ENCODE measurements at regions not wholly inside any gene's neighbourhood (a gene's known extent, or its start where the extent isn't known, plus 50 kb on each side); places are given as distances from the start of the nearest gene placed in this dataset.

GRCh38 chr2:41779888-41780287 lies 267.9 kb upstream of the PKDCC start:
- peak; percentile 32 for DNase-seq (ENCODE audit: low read depth, low spot score)
- in situ Hi-C loops (cut with HindIII; ENCODE audit: low pct_unique_long_range_greater_than_20kb, low sequenced_read_pairs), result no loop called here

DNA sequence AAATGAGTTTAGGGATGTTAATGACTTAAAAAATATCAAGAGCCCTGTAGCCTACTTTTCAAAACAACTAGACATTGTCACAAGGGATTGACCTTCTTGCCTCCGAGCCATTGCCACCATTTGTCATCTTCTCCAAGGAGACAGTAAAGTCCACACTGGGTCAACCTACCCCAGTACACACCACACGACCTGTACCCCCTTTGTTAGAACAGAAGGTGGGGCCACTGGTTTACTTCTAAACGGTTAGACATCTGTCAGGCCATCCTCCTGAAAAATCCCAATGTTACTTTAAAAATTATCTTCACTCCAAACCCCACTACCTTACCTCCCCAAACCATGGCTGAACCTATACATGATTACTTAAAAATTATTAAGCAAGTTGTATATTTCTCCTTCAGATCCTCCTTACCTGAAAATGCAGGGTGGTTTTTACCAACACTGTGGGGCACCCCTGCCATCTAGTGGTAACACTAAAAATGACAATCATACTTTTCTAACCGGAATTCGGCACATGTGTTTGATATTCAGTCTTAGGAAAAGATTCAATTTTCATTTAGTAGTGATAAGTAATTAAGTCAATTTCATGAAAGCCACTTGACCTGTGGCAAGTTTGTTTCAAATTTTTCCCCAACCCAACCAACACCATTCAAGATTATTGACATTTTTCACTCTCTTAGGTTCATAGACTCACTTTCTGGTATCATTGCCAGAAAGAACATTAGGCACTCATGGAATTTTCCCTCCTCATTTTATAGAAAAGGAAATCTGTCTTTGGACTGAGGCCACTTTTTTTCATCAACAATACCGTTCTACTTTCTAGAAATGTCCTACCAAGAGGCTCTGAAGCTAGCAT lies 265.3 kb upstream of the PKDCC start:
- in situ Hi-C loops (cut with HindIII; ENCODE audit: low pct_unique_long_range_greater_than_20kb, low sequenced_read_pairs), result no loop called here
- peak; percentile 65 for DNase-seq (ENCODE audit: low read depth, low spot score)

DNA sequence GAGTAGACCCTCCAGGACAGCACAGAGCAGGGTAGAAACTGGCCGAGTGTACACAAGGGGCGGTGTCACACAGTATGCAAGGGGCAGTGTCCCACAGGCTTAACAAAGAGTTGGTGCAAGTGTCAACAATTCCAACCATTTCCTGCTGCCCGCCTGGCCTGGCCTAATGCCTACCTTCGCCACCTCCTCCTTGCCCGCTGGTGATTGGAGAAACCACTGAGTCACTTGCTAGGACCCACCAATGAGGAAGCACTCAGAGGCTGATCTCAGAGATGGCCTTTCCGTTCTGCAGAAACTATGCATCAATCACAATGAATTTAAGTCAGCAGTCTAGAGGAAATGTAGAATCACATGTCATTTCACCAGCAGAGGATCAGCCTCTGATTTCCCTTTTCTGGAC lies 263.3 kb upstream of the PKDCC start:
- no peak for DNase-seq (ENCODE audit: low read depth, low spot score)

DNA sequence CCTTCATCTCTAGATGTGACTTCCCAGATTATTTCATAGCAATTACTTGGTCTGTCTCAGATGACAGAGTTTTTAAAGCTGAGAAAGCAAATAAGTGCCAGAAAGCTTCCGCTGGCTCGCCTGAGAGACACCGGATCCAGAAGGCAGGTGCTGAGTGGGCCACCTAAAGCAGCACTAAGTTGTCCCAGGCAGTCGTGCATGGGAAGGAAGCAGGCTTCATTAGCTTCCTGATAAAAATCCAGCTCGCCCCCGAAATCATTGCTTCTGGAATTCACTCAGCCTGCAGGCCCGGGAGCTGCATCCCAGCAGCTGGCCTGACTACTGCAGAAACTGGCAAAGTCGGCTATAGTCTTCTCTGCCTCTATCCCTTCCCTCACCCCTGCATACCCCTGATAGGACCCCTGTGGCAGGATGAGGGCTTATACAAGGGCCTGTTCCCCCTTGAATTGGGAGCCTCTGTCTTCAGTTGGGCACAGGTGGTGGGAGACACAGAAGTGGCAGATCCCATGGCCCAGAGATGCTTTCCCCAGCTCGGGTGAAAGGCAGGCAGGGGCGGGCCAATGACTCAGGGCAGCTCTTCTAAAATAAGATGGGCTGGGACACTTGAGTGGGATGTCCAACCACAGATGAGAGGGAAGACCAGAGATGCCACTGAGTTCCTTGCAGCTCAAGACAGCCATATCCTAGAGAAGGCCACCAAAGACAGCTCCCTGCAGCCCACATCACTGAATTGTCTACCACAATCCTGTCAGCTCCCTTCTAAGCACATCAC lies 262.4 kb upstream of the PKDCC start:
- DNase-seq (ENCODE audit: low read depth, low spot score), result no peak
- in situ Hi-C loops (cut with HindIII; ENCODE audit: low pct_unique_long_range_greater_than_20kb, low sequenced_read_pairs), result no loop called here

More for the DNA sequence above, 263.3 kb upstream of the PKDCC start:
- in situ Hi-C loops (cut with HindIII; ENCODE audit: low pct_unique_long_range_greater_than_20kb, low sequenced_read_pairs), result no loop called here

GRCh38 chr2:41791523-41791922 lies 256.3 kb upstream of the PKDCC start:
- peak; percentile 67 for DNase-seq (ENCODE audit: low read depth, low spot score)
- in situ Hi-C loops (cut with HindIII; ENCODE audit: low pct_unique_long_range_greater_than_20kb, low sequenced_read_pairs), result no loop called here

GRCh38 chr2:41803361-41803760 lies 244.5 kb upstream of the PKDCC start:
- in situ Hi-C loops (cut with HindIII; ENCODE audit: low pct_unique_long_range_greater_than_20kb, low sequenced_read_pairs), result no loop called here
- DNase-seq (ENCODE audit: low read depth, low spot score), result no peak

- in situ Hi-C loops (cut with HindIII; ENCODE audit: low pct_unique_long_range_greater_than_20kb, low sequenced_read_pairs), result no loop called here
- DNase-seq (ENCODE audit: low read depth, low spot score), result peak; percentile 53
Measured at GRCh38 chr2:41806286-41806685, 241.5 kb upstream of the PKDCC start.

- no peak for DNase-seq (ENCODE audit: low read depth, low spot score)
- in situ Hi-C loops (cut with HindIII; ENCODE audit: low pct_unique_long_range_greater_than_20kb, low sequenced_read_pairs), result no loop called here
Measured at GRCh38 chr2:41821167-41821566, 226.7 kb upstream of the PKDCC start.

DNA sequence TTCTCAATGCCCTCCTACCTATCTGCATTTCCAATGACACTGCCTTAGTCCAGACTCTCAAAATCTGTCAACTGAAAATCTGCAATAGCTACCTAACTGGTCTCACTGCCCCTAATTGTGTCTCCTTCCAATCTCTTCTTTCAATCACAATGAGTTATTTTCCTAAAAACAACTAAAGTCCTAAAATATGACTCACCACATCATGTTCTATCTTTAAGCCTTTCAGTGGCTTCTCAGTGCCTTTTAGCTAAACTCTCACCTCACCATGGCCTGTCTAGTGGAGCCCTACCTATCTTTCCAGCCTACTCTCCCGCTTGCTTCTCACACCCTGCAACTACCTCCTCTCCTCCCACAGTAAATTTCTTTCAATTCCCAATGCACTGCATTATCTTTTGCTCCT lies 220.9 kb upstream of the PKDCC start:
- no peak for DNase-seq (ENCODE audit: low read depth, low spot score)
- in situ Hi-C loops (cut with HindIII; ENCODE audit: low pct_unique_long_range_greater_than_20kb, low sequenced_read_pairs), result no loop called here

GRCh38 chr2:41827354-41827971 lies 220.4 kb upstream of the PKDCC start:
- in situ Hi-C loops (cut with HindIII; ENCODE audit: low pct_unique_long_range_greater_than_20kb, low sequenced_read_pairs), result no loop called here
- DNase-seq (ENCODE audit: low read depth, low spot score), result no peak

DNA sequence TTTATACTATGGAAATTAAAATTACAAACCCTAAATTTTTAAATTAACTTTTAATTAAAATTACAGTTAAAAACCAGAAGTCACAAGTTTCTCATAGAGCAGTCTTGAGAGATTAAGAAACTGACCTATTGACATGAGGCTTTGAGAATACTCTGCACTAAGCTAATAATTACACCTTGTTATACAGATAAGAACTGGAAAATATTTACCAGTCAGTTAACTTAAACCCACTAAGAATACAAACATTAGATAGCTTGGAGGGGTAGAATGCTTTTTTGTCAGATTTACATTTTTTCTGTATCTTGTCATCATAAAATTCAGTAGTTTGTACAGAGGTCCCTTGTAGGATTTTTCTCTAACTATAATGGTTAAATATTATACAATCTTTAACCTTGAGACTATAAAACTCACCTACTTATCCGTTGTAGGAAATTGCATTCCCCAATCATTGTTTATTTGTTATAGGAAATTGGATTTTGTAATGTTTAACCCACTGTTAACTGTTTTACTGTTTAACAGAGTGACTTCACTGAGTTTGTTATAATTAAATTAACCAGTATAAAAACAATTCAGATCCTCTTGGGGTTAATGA lies 219.7 kb upstream of the PKDCC start:
- no peak for DNase-seq (ENCODE audit: low read depth, low spot score)

DNA sequence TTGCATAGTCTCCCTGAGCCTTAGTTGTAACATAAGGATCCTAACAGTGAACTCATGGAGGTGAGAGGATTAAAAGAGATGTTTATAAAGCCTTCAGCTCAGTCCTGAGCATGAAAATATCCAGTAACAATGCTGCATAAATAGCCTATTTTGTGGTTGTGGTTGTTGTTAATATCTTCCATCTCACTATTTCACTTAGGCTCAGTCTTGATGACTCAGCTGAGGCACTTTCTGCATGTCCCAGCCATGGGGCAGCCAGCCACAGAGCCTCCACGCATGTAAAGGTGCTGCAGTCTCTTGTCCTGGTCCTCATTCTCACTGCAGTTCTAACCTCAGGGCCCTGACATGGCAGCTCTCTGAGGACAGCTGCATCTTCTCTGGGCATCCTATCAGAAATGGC lies 218.8 kb upstream of the PKDCC start:
- in situ Hi-C loops (cut with HindIII; ENCODE audit: low pct_unique_long_range_greater_than_20kb, low sequenced_read_pairs), result no loop called here
- DNase-seq (ENCODE audit: low read depth, low spot score), result no peak

More for the DNA sequence above, 219.7 kb upstream of the PKDCC start:
- in situ Hi-C loops (cut with HindIII; ENCODE audit: low pct_unique_long_range_greater_than_20kb, low sequenced_read_pairs), result no loop called here

- DNase-seq (ENCODE audit: low read depth, low spot score), result no peak
- in situ Hi-C loops (cut with HindIII; ENCODE audit: low pct_unique_long_range_greater_than_20kb, low sequenced_read_pairs), result no loop called here
Measured at GRCh38 chr2:41830600-41830999, 217.2 kb upstream of the PKDCC start.

- in situ Hi-C loops (cut with HindIII; ENCODE audit: low pct_unique_long_range_greater_than_20kb, low sequenced_read_pairs), result no loop called here
Measured at GRCh38 chr2:41832218-41832617, 215.6 kb upstream of the PKDCC start.

GRCh38 chr2:41835401-41835800 lies 212.4 kb upstream of the PKDCC start:
- in situ Hi-C loops (cut with HindIII; ENCODE audit: low pct_unique_long_range_greater_than_20kb, low sequenced_read_pairs), result no loop called here
- DNase-seq (ENCODE audit: low read depth, low spot score), result no peak

More at GRCh38 chr2:41832218-41832617, 215.6 kb upstream of the PKDCC start:
- DNase-seq (ENCODE audit: low read depth, low spot score), result no peak

- DNase-seq (ENCODE audit: low read depth, low spot score), result peak; percentile 54
- in situ Hi-C loops (cut with HindIII; ENCODE audit: low pct_unique_long_range_greater_than_20kb, low sequenced_read_pairs), result no loop called here
Measured at GRCh38 chr2:41836948-41837347, 210.9 kb upstream of the PKDCC start.

DNA sequence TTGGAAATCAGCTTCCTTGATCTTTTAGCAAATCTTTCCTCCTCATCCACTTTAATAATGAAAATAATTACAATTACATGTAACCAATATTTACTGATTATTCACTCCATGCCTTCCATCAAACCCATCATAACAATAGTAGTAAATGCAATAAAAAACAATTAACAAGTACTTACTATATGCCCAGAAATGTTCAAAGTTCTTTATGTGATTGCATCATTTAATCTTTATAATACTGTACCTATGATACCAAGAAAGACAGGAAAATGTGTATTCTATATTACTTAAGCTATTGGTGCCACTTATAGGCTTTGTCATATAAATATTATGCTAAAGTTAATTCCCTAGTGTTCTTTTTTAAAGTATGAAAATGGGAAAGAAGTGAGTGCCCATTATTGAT lies 210.2 kb upstream of the PKDCC start:
- DNase-seq (ENCODE audit: low read depth, low spot score), result no peak
- in situ Hi-C loops (cut with HindIII; ENCODE audit: low pct_unique_long_range_greater_than_20kb, low sequenced_read_pairs), result no loop called here
